H54 (cell line): ENCODE measurements at regions not wholly inside any gene's neighbourhood (a gene's known extent, or its start where the extent isn't known, plus 50 kb on each side); places are given as distances from the start of the nearest gene placed in this dataset.
A peak's percentile ranks its signal among the peaks of the same experiment; 100 is the strongest.

ENCODE experiments used
- DNase-seq: peaks from one replicate; pipeline ENCODE4 v3.0.0; 2011; ENCODE audit warnings: low spot score, mixed read lengths; ENCODE audit not compliant: insufficient read length
- FAIRE-seq: peaks from 3 replicates; lab custom pipeline; 2011; peaks lifted over from hg19 to GRCh38; lab: Jason Lieb, UNC
- POLR2A ChIP-seq: IDR thresholded peaks from 2 replicates; pipeline ENCODE4 v1.6.1; 2011; ENCODE audit warnings: low read depth, mild to moderate bottlenecking, low read length

DNA sequence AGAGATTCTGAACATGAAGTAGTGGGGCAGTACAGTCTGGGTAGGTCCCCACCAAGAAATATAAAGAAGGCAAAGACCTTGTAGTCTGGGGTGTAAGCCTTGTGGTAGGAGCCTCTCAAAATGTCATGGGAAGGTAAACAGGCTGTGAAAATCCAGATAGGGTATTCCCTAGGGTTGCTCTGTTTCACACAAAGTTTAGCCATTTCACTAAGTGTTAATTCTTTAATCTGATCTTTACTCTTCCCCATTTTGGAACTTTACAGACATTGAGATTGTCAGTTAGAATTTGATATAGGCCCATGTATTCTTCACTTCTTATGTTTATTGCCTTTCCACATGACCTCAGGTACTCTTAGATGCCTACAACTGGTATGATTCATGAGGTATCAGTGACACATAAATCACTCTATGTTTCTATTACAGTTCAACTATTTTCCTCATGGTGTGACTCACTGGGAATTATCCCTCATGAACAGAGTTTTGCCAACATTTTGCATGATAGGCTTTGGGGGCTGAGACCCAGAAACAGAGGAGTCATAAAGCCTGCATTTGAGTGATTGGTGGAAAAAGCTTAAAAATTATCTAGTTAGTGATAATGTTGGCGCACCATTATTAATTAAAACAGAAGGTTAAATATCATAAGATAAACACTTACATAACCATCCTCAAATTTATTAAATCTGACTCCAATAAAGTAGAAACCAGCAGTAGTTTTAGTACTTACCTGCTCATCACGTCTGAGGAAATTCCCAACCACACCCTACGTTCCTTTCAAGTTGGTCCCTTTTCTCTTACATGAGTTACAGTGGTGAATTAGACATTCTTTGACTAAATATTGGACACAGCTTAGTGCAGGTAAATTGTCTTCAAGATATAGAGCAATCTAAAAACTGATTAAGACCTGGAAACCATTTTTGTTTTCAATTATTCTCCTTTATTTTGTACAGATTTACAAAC lies 399.8 kb upstream of the MEF2C start:
- DNase-seq (no peak), FAIRE-seq (peak; percentile 80)
- no peak for TF ChIP-seq POLR2A

GRCh38 chr5:89281766-89282553 lies 399.0 kb upstream of the MEF2C start:
- no peak for TF ChIP-seq POLR2A
- DNase-seq = no peak
- no peak for FAIRE-seq

- no peak for TF ChIP-seq POLR2A
- DNase-seq = no peak
- no peak for FAIRE-seq
Measured at GRCh38 chr5:89281211-89281610, 398.2 kb upstream of the MEF2C start.

DNA sequence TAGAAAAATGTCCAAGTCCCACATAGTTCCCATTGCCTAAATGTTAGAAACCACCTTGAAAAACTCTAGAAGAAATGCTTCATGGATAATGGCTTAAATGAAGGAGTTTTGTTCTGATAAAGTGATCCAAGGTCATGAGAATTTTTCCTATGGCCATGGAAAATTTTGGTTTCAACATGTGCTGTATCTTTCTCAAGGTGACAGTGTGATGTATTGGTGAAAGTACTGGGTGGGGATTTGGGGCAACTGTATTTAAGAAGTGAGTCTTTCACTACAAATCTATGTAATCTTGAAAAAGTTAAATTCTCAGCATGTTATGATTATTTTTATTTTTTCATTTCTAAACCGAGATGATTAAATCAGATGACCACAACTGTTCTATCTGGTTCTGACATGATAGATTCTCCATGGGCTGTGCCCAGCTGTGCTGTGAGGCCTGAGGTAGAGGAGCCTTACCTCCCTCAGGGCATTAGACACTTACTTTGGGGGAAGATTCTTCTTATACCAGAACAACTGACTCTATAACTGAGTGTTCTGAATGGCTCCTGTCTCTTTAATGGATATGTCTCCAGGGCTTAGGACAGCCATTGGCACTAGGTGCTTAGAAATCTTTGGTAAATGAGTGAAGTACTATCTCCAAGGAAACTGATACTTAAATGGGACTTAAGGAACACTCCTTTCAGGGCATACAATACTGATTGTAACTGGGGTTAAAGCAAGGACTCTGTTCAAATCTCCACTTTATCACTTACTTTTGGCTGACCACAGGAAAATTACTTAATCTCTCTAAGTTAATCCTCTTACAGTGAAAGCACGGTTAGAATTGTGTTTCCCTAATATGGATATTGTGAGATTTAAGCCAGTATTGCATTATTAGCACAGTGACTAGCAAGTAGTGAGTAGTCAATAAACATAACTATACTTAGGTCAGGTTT lies 397.4 kb upstream of the MEF2C start:
- DNase-seq = no peak
- FAIRE-seq = peak; percentile 71
- TF ChIP-seq POLR2A = no peak

- TF ChIP-seq POLR2A = no peak
- FAIRE-seq (no peak), DNase-seq (no peak)
Measured at GRCh38 chr5:89279391-89280036, 396.5 kb upstream of the MEF2C start.

DNA sequence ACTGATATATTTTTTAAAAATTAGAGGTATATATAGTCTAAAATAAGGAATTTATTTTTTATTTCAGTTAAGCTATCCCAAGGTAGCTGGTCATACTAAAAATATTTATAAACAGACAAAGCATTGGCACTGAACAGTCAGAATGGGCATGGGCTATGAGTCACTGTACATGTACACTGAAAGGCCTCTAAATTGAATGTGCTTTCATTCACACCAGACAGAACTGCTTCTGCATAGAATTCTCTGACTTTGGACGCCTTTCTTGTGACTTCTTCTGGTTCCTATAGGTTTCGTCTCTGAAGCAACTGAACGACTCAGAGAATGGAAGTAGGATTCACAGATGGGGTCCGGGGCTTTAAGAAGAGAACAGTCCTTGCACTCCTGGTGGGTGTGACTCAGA lies 394.8 kb upstream of the MEF2C start:
- TF ChIP-seq POLR2A = no peak
- peak; percentile 21 for DNase-seq
- FAIRE-seq = peak; percentile 78

DNA sequence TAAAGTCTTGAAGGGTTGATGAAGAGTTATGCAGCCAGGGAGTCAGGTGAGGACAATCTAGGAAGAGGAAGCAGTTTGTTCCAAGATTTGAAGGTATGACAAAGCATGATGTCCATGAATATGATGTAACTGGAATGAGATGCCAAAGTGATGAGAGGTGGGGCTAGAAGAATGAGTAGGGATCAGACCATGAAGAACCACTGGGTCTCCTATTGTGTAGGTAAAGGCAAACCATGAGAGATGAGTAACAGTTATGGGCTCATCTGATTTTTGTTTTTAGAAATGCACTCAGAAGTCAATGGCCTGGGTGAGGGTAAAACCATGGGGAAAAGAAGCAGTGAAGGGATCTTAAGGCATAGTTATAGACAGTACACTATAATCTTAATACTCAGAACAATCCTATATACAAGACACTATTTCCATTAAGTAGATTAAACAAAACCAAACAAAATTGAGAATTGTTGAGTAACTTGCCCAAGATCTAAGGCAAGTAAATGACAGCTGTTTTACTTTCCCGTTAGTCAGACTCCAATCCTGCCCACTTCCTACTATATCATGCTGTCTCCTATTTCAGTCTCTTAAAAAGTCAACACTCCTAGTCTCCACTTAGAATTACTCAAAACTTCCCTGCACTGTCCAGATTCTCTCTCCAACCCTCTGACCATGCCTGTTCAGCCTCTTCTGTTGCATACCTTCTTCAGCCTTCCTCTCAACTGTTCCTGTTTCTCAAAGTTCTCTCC lies 393.8 kb upstream of the MEF2C start:
- peak; percentile 84 for FAIRE-seq
- TF ChIP-seq POLR2A = no peak
- peak; percentile 5 for DNase-seq

- TF ChIP-seq POLR2A = no peak
- DNase-seq (no peak), FAIRE-seq (no peak)
Measured at GRCh38 chr5:89275066-89275855, 392.3 kb upstream of the MEF2C start.

GRCh38 chr5:89273289-89273688 lies 390.3 kb upstream of the MEF2C start:
- TF ChIP-seq POLR2A = no peak
- DNase-seq (no peak), FAIRE-seq (no peak)

GRCh38 chr5:89270901-89271300 lies 387.9 kb upstream of the MEF2C start:
- FAIRE-seq (no peak), DNase-seq (no peak)
- TF ChIP-seq POLR2A = no peak

DNA sequence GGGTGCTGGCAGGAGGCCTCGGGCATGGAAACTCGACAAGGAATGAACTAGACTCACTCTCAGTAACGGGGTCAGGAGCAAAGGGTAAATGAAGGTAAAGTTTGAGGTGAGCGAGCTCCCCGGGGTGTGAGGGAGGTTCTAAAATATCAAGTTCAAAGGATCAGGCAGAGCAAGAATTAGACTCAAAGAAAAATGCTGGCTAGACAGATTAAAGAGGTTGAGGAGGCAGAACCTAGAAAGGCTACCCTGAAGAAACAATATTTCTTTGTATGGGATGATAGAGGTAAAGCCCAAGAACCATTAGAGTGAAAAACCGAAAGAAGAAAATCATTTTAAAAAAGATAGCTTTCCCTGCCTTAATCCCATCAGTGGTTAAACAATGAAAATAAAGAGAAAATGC lies 386.7 kb upstream of the MEF2C start:
- no peak for TF ChIP-seq POLR2A
- FAIRE-seq (no peak), DNase-seq (no peak)
